ENCODE measurements at regions not wholly inside any gene's neighbourhood (a gene's known extent, or its start where the extent isn't known, plus 50 kb on each side); places are given as distances from the start of the nearest gene placed in this dataset.

- DNase-seq: no peak
These were observed 141.5 kb upstream of the EEPD1 start for GRCh38 chr7:36011588-36011965.

- DNase-seq: no peak
These were observed 139.6 kb upstream of the EEPD1 start for GRCh38 chr7:36013246-36014014.

DNA sequence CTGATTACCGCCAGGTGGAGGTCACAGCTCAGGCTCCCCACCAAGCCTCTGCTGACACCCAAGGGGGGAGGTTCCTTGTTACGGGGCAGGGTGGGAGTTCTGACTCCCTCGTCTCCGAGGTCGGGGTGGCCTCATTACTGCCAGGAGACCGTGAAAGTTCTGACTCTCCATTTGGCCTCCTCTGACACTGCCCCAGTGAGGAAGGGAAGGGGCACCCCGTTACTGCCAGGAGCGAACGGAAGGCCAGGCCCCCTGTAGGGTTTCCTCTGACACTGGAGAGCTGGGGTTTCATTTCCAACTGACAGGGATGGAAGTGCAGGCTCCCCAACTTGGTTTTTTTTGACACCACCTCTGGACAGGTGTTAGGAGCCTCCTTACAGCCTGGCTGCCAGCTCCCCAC, 138.1 kb upstream of the EEPD1 start:
- no peak for DNase-seq

- no peak for DNase-seq
These were observed 137.3 kb upstream of the EEPD1 start for GRCh38 chr7:36015733-36016132.

DNA sequence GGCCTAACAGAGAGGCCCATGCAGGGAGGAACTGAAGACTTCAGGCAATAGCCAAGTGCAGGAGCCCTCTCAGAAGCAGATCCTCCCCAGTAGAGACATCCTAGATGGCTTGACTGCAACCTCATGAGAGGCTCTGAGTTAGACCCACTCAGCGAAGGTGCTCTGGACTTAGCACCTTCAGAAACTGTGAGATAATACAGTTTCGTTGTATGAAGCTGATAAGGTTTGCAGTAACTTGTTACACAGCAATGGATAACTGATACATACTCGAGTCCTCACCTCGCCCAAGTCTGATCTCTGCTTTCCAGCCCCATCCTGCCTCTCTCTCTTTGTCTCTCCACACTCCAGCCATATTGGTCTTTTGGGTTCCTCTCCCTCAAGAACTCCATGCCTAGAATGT, 136.4 kb upstream of the EEPD1 start:
- no peak for DNase-seq

GRCh38 chr7:36017111-36017510, 135.9 kb upstream of the EEPD1 start:
- no peak for DNase-seq

DNA sequence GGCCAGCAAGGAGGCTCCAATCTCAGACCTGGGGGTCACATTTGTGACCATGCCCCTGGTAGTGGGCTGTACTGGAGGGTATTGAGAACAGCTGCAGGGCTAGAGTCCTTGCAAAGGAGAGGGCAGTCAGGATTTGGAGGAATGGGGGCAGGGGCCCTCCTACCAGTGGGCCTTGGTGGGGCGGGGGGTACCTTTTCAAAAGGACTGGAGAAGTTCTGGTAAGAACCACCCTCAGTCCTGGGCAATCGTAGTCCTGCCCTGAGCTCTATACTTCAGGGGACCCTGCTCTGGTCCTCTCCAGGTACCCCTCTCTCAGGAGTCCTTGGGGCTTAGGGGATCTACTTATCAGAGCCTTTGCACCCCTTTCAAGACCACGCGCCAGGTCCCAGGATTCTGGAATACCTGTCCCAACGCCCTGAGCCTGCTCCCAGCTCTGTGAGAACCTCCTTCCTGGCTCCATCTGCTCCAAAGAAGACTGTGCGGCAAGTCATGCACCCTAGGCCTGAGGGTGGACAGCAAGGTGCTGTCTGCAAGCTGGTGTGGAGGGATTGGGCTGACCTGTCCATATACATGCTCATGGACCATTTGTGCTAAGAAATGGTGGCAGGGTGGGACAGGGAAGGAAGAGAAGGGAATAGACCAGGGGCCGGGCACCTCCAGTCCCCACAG, 134.1 kb upstream of the EEPD1 start:
- no peak for DNase-seq

- no peak for DNase-seq
These were observed 133.5 kb upstream of the EEPD1 start for GRCh38 chr7:36019538-36019937.

DNA sequence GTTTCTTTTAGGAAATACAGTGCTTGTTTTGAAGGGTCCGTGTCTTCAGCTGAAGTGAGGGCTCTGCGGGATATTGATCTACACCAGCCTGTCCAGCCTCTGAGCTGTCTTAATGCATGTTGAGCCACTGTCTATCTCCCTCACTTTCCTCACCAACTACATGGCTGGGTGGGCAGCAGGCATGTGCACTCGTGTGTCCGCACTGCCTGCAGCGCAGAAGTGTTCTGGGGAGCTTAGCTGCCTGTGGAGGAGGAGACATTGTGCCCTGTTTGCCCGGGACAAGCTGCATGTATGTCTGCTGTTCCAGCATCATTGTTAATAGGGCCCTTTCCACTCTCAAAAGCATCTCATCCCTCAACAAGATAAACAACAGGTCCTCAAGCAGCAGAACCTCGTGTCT, 133.1 kb upstream of the EEPD1 start:
- DNase-seq: no peak

DNA sequence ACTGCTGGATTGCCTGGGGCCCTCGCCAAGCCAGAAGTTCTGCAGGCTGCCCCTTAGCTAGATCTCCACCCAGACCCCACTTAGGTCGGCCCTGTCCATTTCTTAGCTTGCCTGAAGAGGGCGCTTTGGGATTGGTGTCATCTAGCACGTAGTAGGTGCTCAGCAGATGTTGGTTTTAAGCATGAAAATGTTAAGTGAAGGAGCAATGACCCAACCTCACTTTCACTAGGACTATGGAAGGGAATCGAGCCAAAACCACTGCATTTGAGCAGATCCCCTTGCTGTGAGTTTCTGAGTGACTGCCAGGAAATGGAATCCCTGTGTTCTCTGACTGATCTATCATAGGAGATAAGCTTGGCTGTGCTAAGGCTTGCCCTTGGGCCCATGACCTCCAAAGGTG, 131.7 kb upstream of the EEPD1 start:
- no peak for DNase-seq

DNA sequence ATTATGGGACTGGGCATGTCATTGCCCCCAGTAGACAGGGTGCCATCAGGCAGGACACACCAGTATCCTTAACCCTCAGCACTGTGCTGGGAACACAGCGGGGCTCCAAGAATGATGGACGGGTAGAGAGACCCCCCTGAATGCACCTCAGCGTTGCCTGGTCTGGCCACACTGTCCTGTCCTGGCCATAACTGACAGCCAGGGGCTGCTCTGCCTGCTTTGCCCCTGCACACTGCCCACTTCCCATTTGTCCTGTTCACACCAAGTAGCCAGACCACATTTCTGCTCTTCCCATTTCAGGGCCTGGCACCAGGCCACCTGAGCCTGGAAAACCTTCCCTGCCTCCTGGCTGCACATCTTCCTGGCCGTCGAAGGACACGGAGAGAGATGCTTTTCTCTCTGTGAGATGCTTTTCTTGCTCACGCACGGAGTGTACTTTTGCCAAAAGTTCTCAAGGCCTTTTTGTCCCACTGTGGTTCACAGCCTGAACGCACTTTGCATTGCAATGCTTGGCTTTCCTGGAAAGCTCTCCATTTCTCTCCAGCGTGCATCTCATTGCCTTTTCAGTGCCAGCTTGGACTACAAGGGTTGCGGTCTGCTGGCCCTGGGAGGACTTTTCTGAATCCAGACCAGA, 131.0 kb upstream of the EEPD1 start:
- DNase-seq: no peak

DNA sequence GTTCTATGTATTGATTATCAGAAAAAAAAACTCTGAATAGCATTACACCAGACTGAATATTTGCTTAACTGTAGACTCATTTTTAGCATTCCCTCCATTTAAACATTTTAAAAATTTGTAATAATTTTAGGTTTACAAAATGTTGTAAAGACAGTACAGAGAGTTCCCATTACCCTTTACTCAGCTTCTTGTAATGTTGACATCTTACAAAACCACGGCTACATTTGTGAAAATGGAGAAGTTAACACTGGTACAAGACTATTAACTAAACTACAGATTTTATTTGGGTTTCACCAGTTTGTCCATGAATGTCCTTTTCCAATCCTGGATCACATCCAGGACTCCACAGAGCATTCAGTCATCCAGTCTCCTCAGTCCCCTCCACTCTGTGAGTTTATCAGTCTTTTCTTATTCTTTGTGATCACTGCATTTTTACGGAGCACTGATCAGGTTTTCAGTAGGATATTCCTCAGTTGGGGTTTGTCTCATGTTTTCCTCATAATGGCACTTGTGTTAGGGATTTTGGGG, 130.0 kb upstream of the EEPD1 start:
- DNase-seq: no peak

GRCh38 chr7:36025190-36025589, 127.9 kb upstream of the EEPD1 start:
- no peak for DNase-seq

DNA sequence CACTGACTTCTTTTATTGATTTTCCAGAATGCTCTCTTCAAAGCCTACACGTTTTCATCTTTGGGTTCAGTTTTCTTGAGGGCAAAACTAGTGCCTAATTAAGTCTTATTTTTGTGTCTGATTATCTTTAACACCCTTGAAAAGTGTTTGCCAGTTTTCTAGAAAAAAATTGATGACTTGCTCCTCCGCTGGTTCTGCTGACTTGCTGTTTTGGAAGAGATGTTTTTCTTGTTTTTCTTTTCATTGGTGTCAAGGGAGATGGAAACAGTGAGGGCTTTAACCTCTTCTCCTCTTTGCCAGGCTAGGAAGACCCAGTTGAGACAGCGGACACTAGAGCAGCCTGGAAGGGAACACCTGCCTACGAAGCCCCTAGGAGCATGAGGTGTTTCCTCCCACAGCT, 123.7 kb upstream of the EEPD1 start:
- DNase-seq: no peak

DNA sequence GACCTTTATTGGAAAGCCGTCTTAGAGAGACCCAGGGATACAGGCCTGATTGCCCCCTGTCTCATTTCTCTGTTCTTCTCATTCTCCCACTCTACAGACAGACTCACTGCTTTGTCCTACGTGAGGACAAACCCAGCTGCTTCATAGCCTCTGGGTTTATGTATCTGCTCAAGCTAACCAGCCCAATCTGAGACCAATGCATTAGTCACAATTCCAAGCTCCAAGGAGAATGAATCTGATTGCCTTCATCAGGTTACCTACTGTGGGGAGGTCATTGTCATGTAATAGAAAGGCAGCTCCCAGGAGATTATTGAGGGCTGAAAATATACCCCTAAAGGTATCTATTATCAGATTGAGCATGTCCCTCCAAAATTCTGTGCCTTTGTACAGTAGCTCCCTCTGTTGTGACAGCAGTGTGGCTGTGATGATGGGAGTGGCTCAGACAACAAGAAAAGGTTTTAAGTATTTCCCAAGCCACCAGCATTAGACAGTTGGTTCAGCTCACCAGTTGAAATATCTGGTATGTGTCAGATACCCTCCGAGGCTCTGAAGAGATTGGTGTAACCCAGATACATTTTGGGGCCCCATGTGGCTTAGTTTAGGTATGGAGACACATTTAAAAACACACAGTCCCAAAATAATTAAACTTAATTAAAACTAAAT, 123.1 kb upstream of the EEPD1 start:
- DNase-seq: no peak

GRCh38 chr7:36032361-36032818, 120.7 kb upstream of the EEPD1 start:
- DNase-seq: no peak

DNA sequence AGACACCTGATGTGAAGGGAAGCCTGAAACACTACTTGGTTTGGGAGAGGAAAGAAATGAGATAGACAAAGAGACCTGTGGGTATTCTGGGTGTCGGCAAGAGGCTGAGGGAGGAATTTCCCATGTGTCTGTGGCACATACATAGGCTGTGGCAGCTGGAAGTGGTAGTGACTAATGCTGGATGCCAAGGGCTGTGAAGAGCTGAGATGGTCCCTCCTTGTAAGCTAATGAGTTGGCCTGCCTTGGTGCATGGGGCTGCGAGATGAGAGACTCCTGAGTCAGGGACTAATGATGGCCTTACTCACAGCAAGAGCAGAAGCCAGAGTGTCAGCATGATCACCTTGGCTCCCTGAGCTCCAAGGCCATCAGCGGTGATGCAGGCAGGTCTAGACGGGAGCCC, 119.0 kb upstream of the EEPD1 start:
- no peak for DNase-seq

DNA sequence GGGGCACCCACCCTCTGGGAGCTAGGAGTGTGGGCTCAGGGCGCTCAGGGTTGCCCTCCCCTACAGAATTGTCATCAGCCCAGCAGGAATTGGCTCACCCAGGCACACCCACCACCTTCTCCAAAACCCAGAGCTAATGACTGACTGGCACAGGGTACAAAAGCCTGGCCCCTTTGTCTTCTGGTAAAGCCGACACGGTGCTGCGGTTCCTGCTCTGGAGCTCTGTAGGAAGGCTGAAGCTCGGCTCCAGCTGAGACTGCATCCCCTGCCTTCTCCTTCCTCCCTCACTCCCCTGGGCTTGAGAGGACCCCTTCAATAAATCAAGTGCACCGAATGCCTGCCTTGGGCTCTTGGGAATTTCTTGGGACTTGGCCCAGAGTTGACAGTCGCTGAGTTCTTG, 117.9 kb upstream of the EEPD1 start:
- no peak for DNase-seq

DNA sequence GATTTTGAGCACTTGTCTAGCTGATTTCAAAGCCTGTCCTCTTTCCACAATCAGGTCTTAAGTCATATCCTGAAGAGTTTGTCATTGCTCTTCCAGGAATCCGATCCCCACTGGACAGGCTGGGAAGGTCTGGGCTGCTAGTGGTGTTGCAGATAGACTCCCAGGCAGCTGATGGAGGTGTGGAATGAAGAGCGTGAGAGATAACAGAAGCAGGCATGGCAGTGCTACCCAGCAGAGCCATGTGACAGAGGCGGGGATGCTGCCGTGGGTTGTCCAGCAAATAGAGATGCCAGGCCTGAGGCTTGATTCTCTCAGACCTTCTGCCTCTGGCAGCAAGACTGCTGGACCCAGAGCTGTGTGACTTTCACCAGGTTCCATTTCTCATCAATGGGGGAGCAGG, 116.5 kb upstream of the EEPD1 start:
- no peak for DNase-seq

DNA sequence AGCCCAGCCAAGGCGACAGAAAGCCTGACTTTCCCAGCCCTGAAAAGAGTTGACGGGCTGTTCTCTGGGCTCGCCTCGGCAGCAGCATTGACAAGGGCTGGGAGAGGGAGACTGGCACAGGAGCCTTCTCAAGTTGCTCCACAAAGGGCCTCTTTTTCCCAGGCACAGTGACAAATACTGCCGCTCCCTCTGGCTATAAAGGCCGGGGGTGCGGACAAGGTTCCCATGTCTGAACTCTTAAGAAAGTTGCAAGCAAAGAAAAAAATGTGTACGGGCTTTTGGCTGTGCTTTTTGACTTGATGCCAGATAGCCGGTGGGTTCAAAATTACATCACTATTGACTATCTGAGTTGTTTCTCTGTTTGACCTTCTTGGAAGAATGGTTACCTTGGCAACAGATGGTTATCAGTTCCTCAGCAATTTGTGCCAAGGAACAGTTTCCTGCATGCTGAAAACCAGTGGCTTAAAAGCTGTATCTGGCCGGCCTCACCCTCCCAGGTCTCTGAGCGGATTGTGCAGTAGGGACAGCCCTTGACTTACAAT, 115.9 kb upstream of the EEPD1 start:
- DNase-seq: no peak

DNA sequence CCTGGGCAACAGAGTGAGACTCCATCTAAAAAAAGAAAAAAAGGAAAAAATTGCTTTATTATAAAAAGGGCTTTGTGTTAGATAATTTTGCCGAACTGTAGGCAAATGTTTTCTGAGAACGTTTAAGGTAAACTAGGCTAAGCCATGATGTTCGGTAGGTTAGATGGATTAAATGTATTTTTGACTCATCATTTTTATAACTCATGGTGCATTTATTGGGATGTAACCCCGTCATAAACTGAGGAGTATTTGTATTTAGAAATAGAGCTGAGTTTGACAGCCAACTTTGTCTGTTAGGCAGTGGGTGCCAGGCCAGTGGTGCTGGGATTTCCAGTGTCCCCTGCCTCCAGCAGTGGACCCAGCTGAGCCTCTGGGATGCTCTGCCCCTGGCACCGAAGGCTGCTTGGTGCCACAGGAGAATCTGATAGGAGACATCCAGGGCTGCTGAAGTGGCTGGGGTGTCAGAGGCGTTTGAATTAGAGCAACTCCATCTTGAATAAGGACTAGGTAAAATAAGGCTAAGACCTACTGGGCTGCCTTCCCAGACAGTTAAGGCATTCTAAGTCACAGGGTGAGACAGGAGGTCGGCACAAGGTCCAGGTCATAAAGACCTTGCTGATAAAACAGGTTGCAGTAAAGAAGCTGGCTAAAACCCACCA, 114.9 kb upstream of the EEPD1 start:
- DNase-seq: no peak

DNA sequence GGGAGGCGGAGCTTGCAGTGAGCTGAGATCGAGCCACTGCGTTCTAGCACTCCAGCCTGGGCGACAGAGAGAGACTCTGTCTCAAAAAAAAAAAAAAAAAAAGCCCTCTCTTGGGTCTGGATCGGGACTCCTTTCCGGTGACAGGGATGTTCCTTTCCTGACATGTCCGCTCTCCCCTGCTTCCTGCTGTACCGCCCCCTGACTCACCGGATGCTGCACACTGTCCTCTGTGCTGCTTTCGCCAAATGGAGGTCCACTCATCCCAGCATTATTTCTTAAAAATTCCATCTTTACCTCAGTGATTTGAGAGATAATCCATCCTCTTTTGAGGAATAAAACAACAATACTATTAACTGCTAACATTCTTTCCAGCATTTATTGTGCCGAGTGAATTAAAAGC, 113.8 kb upstream of the EEPD1 start:
- DNase-seq: no peak

- no peak for DNase-seq
These were observed 113.4 kb upstream of the EEPD1 start for GRCh38 chr7:36039671-36040070.

Measured in NCI-H187 treated with DMSO at 0.1 percent for 48 hours (cell line).